H1 (cell line): ENCODE measurements at regions not wholly inside any gene's neighbourhood (a gene's known extent, or its start where the extent isn't known, plus 50 kb on each side); places are given as distances from the start of the nearest gene placed in this dataset.

Source experiments
- CTCF ChIA-PET: fragments of 300-600 bp; sonication (Branson Sonifier 250); formaldehyde crosslinking; loops from one replicate; lab custom pipeline; 2021; ENCODE audit not compliant: partially characterized antibody; lab: Charles Lee
- POLR2A ChIA-PET: fragments of 300-600 bp; sonication (Branson Sonifier 250); formaldehyde crosslinking; loops from one replicate; lab custom pipeline; 2021; ENCODE audit warnings: inconsistent platforms; ENCODE audit not compliant: partially characterized antibody; lab: Charles Lee
- DNase-seq, 2 experiments: peaks; one replicate each; pipeline versions ENCODE4 v3.0.0 to v3.0.0-alpha.2; 2010 to 2022; ENCODE audit warnings: low spot score in 2 of 2, low read depth in 1 of 2, mixed read lengths in 1 of 2
- FAIRE-seq: peaks from 2 replicates; lab custom pipeline; 2011; peaks lifted over from hg19 to GRCh38; lab: Jason Lieb, UNC
- H2AFZ ChIP-seq: 2 replicates; pipeline ENCODE4 v1.8.1; 2012; ENCODE audit warnings: low read length, inconsistent platforms
- H2AK5ac ChIP-seq: 2 replicates; pipeline ENCODE4 v1.6.1; 2013; ENCODE audit warnings: low read depth, low read length
- H2BK120ac ChIP-seq: replicated peaks from 2 replicates; pipeline ENCODE3; 2013; ENCODE audit warnings: low read depth, low read length, inconsistent platforms
- H2BK12ac ChIP-seq: 2 replicates; pipeline ENCODE4 v1.6.1; 2013; ENCODE audit warnings: low read depth, low read length
- H2BK15ac ChIP-seq: 2 replicates; pipeline ENCODE4 v1.6.1; 2013; ENCODE audit warnings: low read length
- H2BK20ac ChIP-seq: 2 replicates; pipeline ENCODE4 v1.6.1; 2013; ENCODE audit warnings: low read length
- H2BK5ac ChIP-seq: 2 replicates; pipeline ENCODE4 v1.6.1; 2013; ENCODE audit warnings: low read depth, low read length
- H3K14ac ChIP-seq: 2 replicates; pipeline ENCODE4 v1.6.1; 2013; ENCODE audit warnings: inconsistent platforms; ENCODE audit not compliant: insufficient read length
- H3K18ac ChIP-seq: 2 replicates; pipeline ENCODE4 v1.6.1; 2013; ENCODE audit warnings: low read length; ENCODE audit errors: extremely low read depth
- H3K23ac ChIP-seq: 2 replicates; pipeline ENCODE4 v1.6.1; 2013; ENCODE audit warnings: inconsistent platforms; ENCODE audit not compliant: insufficient read length
- H3K23me2 ChIP-seq: 2 replicates; pipeline ENCODE4 v1.6.1; 2013; ENCODE audit warnings: low read depth, low read length
- H3K27ac ChIP-seq: 2 replicates; pipeline ENCODE4 v1.6.1; 2011; ENCODE audit warnings: low read depth, low read length, inconsistent platforms
- H3K27me3 ChIP-seq, 4 experiments: replicated peaks in 1 of 4; 1 replicate in 1 of 4; 2 replicates in 3 of 4; pipeline versions ENCODE4 v1.6.1 to v1.8.1; 2011 to 2013; ENCODE audit warnings: low read length in 3 of 4, mild to moderate bottlenecking in 3 of 4, inconsistent platforms in 2 of 4, mixed read lengths in 2 of 4, moderate library complexity in 1 of 4; ENCODE audit not compliant: control insufficient read depth in 3 of 4, insufficient read depth in 3 of 4; ENCODE audit errors: extremely low read depth in 1 of 4
- H3K36me3 ChIP-seq, 4 experiments: 2 replicates each; pipeline versions ENCODE4 v1.6.1 to v1.8.1; 2011 to 2013; ENCODE audit warnings: mild to moderate bottlenecking in 4 of 4, low read length in 3 of 4, moderate library complexity in 2 of 4, control low read depth in 1 of 4, inconsistent platforms in 1 of 4; ENCODE audit not compliant: insufficient read depth in 4 of 4, control insufficient read depth in 2 of 4
- H3K4ac ChIP-seq: replicated peaks from 2 replicates; pipeline ENCODE3; 2013; ENCODE audit warnings: low read length, low read depth, mixed read lengths, inconsistent platforms; ENCODE audit not compliant: insufficient read length
- H3K4me1 ChIP-seq, 4 experiments: replicated peaks in 1 of 4; 1 replicate in 1 of 4; 2 replicates in 3 of 4; pipeline versions ENCODE4 v1.6.1 to v1.8.1; 2011 to 2013; ENCODE audit warnings: low read length in 3 of 4, inconsistent platforms in 2 of 4, mixed read lengths in 1 of 4; ENCODE audit not compliant: insufficient read depth in 4 of 4, control insufficient read depth in 3 of 4
- H3K4me2 ChIP-seq, 2 experiments: 2 replicates each; pipeline versions ENCODE4 v1.6.1 to v1.8.1; 2011 to 2013; ENCODE audit warnings: low read depth in 2 of 2, low read length in 2 of 2, control low read depth in 1 of 2, inconsistent platforms in 1 of 2, mild to moderate bottlenecking in 1 of 2; ENCODE audit not compliant: insufficient read depth in 1 of 2
- H3K4me3 ChIP-seq, 4 experiments: fragments of 200-600, 300-600 bp in 1 of 4; sonication (generic), shearing (Covaris generic), sonication (Bioruptor Twin) in 1 of 4; 2 replicates each; pipeline versions ENCODE4 v1.5.1 to v1.8.1; 2011 to 2016; ENCODE audit warnings: low read length in 4 of 4, low read depth in 3 of 4, control low read depth in 2 of 4, inconsistent platforms in 2 of 4, mild to moderate bottlenecking in 2 of 4, mixed read lengths in 1 of 4, moderate library complexity in 1 of 4; ENCODE audit not compliant: insufficient read depth in 2 of 4; ENCODE audit errors: extremely low read depth in 1 of 4
- H3K56ac ChIP-seq: replicated peaks from 2 replicates; pipeline ENCODE3; 2013; ENCODE audit warnings: low read depth, mild to moderate bottlenecking, mixed read lengths, low read length, inconsistent platforms; ENCODE audit not compliant: insufficient read length
- H3K79me1 ChIP-seq: 2 replicates; pipeline ENCODE4 v1.6.1; 2013; ENCODE audit warnings: low read depth, low read length, control low read depth
- H3K79me2 ChIP-seq, 2 experiments: 2 replicates each; pipeline versions ENCODE4 v1.6.1 to v1.8.1; 2012 to 2013; ENCODE audit warnings: low read length in 2 of 2, mild to moderate bottlenecking in 2 of 2, inconsistent platforms in 1 of 2; ENCODE audit not compliant: insufficient read depth in 2 of 2, control insufficient read depth in 1 of 2
- H3K9ac ChIP-seq, 4 experiments: replicated peaks in 1 of 4; 1 replicate in 1 of 4; 2 replicates in 3 of 4; pipeline versions ENCODE4 v1.6.1 to v1.8.1; 2011 to 2013; ENCODE audit warnings: low read depth in 3 of 4, low read length in 3 of 4, control low read depth in 2 of 4, mild to moderate bottlenecking in 2 of 4, moderate library complexity in 2 of 4, inconsistent platforms in 1 of 4; ENCODE audit errors: extremely low read depth in 1 of 4
- H3K9me3 ChIP-seq, 2 experiments: 2 replicates each; pipeline versions ENCODE4 v1.6.1 to v1.8.1; 2012 to 2013; ENCODE audit warnings: mild to moderate bottlenecking in 2 of 2, moderate library complexity in 2 of 2, control low read depth in 1 of 2, inconsistent platforms in 1 of 2, low read depth in 1 of 2, low read length in 1 of 2, mixed read lengths in 1 of 2; ENCODE audit not compliant: insufficient read depth in 2 of 2
- H4K20me1 ChIP-seq, 2 experiments: replicated peaks in 1 of 2; 2 replicates each; pipeline versions ENCODE3 to v1.8.1; 2011 to 2013; ENCODE audit warnings: inconsistent platforms in 2 of 2, low read length in 2 of 2, mild to moderate bottlenecking in 1 of 2; ENCODE audit not compliant: insufficient read depth in 2 of 2, control insufficient read depth in 1 of 2
- H4K5ac ChIP-seq: 2 replicates; pipeline ENCODE4 v1.6.1; 2013; ENCODE audit warnings: low read length, low read depth, mixed read lengths, inconsistent platforms; ENCODE audit not compliant: insufficient read length
- H4K8ac ChIP-seq: 2 replicates; pipeline ENCODE4 v1.8.0; 2013; ENCODE audit warnings: mild to moderate bottlenecking, moderate library complexity, low read length, inconsistent platforms; ENCODE audit not compliant: insufficient read depth; ENCODE audit errors: extremely low read depth
- H4K91ac ChIP-seq: replicated peaks from 2 replicates; pipeline ENCODE3; 2013; ENCODE audit warnings: low read length, mixed read lengths, inconsistent platforms; ENCODE audit not compliant: insufficient read length
- BRCA1 ChIP-seq: IDR thresholded peaks from 2 replicates; pipeline ENCODE4 v1.6.1; 2012; ENCODE audit warnings: low read depth, low read length, improper control_type of control experiment
- CBX8 ChIP-seq: fragments of 300-800, 300-1000 bp; sonication (generic); IDR thresholded peaks from 2 replicates; pipeline ENCODE4 v1.7.1; 2016; ENCODE audit warnings: low read depth, low read length, borderline replicate concordance
- CEBPB ChIP-seq: IDR thresholded peaks from 2 replicates; pipeline ENCODE4 v1.6.1; 2012; ENCODE audit warnings: low read depth, low read length
- CHD2 ChIP-seq: IDR thresholded peaks from 2 replicates; pipeline ENCODE4 v1.6.1; 2012; ENCODE audit warnings: low read length, improper control_type of control experiment
- CREB1 ChIP-seq: IDR thresholded peaks from 2 replicates; pipeline ENCODE4 v1.6.1; 2012; ENCODE audit warnings: inconsistent platforms
- EP300 ChIP-seq, 2 experiments: IDR thresholded peaks; 1 replicate in 1 of 2; 2 replicates in 1 of 2; pipeline ENCODE4 v1.6.1; 2011 to 2012; ENCODE audit warnings: low read depth in 2 of 2, low read length in 2 of 2, mild to moderate bottlenecking in 2 of 2, borderline replicate concordance in 1 of 2, inconsistent platforms in 1 of 2, moderate library complexity in 1 of 2
- KDM1A ChIP-seq: fragments of 200-600, 300-600 bp; sonication (generic); IDR thresholded peaks from 2 replicates; pipeline ENCODE4 v1.7.1; 2016; ENCODE audit warnings: mild to moderate bottlenecking, low read length, borderline replicate concordance
- KDM4A ChIP-seq: IDR thresholded peaks from one replicate; pipeline ENCODE4 v1.7.1; 2012; ENCODE audit warnings: low read depth, mild to moderate bottlenecking, moderate library complexity, low read length, inconsistent platforms; ENCODE audit not compliant: severe bottlenecking
- NANOG ChIP-seq: IDR thresholded peaks from 2 replicates; pipeline ENCODE4 v1.6.1; 2011; ENCODE audit warnings: low read length, low read depth, mild to moderate bottlenecking, inconsistent platforms; ENCODE audit not compliant: insufficient read depth, poor library complexity, severe bottlenecking
- NRF1 ChIP-seq: IDR thresholded peaks from 2 replicates; pipeline ENCODE4 v1.6.1; 2011; ENCODE audit warnings: mild to moderate bottlenecking, low read depth, low read length, improper control_type of control experiment
- PHF8 ChIP-seq: fragments of 200-600 bp; sonication (generic); conservative IDR thresholded peaks from 2 replicates; pipeline ENCODE4 v1.7.1; 2012; ENCODE audit warnings: low read depth, mild to moderate bottlenecking, inconsistent platforms, low read length, moderate library complexity
- RAD21 ChIP-seq, 2 experiments: IDR thresholded peaks in 1 of 2; conservative IDR thresholded peaks in 1 of 2; 2 replicates each; pipeline ENCODE4 v1.6.1; 2011; ENCODE audit warnings: low read depth in 2 of 2, low read length in 2 of 2, improper control_type of control experiment in 1 of 2, inconsistent platforms in 1 of 2, mild to moderate bottlenecking in 1 of 2, moderate library complexity in 1 of 2
- RBBP5 ChIP-seq: IDR thresholded peaks from 2 replicates; pipeline ENCODE4 v1.7.1; 2012; ENCODE audit warnings: low read depth, mild to moderate bottlenecking, inconsistent platforms, low read length, moderate library complexity, borderline replicate concordance
- SIN3A ChIP-seq, 2 experiments: IDR thresholded peaks in 1 of 2; conservative IDR thresholded peaks in 1 of 2; 2 replicates each; pipeline ENCODE4 v1.6.1; 2011 to 2012; ENCODE audit warnings: low read length in 2 of 2, improper control_type of control experiment in 1 of 2, low read depth in 1 of 2, mild to moderate bottlenecking in 1 of 2
- TEAD4 ChIP-seq: IDR thresholded peaks from 2 replicates; pipeline ENCODE4 v1.6.1; 2012; ENCODE audit warnings: low read depth, low read length, inconsistent platforms, mixed read lengths
- WGBS, 2 experiments: shearing (Covaris generic) in 1 of 2; methylation state at CpG; one replicate each; pipeline versions ENCODE4 v1.1.6 to v1.1.7; 2013 to 2015; ENCODE audit warnings: low lambda C conversion rate in 2 of 2, mixed read lengths in 2 of 2, inconsistent platforms in 1 of 2, low coverage in 1 of 2, missing lambda C conversion rate in 1 of 2; ENCODE audit not compliant: insufficient replicate concordance in 2 of 2, insufficient coverage in 1 of 2, insufficient read length in 1 of 2; ENCODE audit errors: extremely low coverage in 1 of 2, missing lambda C conversion rate in 1 of 2; 5-methylcytosine and 5-hydroxymethylcytosine counted together

DNA sequence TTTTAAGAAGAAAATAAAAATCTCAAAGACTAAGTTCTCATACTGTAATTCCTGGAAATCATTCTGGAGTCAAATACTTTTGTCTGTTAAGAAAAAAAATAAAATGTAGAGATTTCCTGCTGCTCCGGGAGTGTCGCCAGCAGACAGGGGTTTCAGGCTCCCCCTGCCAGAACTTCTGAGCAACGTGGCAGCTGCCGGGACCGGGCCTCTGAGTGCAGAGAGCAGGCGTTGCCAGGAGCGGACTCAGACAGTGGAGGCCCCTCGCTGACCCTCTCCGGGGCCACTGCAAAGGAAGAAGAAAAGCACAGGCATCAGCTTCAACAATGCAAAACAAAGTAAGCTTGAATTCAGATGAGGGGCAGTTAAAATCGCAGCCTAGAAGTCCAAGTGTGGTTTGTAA is 95.5 kb downstream of the THBS2 start:
- Histone ChIP-seq H3K4me1 (peaks cover 0 to 2% (median 0%) of the 10 kb centered on the region in 4 experiments; a peak in 1 of 7 replicates), H3K9ac (no peak overlapping the region), H4K8ac (no peak overlapping the region), H2AK5ac (no peak overlapping the region), H3K18ac (no peak overlapping the region), H2AFZ (no peak overlapping the region), H3K79me2 (no peaks in the 10 kb centered on the region), H4K91ac (no peak overlapping the region), H3K36me3 (no peaks in the 10 kb centered on the region), H3K4me2 (no peak overlapping the region), H2BK120ac (no peak overlapping the region), H3K4ac (no peak overlapping the region), H3K23ac (no peak overlapping the region), H4K5ac (no peak overlapping the region), H4K20me1 (no peaks in the 10 kb centered on the region), H3K79me1 (no peaks in the 10 kb centered on the region), H2BK15ac (no peak overlapping the region), H2BK5ac (no peak overlapping the region), H3K9me3 (no peaks in the 10 kb centered on the region), H3K4me3 (no peak overlapping the region), H2BK20ac (no peak overlapping the region), H2BK12ac (no peak overlapping the region), H3K14ac (no peak overlapping the region), H3K27ac (no peak overlapping the region), H3K23me2 (no peaks in the 10 kb centered on the region), H3K27me3 (no peaks in the 10 kb centered on the region; a peak in 1 of 7 replicates), H3K56ac (no peak overlapping the region)
- WGBS, 2 experiments = 85% methylated on average over 10 of the region's 10 CpGs; no CpG with 5 or more reads in 1 of the 2 experiments
- ChIA-PET POLR2A (no interaction called here), CTCF (interaction anchor here (0.6 kb wide), 1 partner anchor 1417 kb away, joined by 4 read pairs; no protein-coding TSS in a partner anchor)
- no peak for FAIRE-seq
- no peak for TF ChIP-seq RAD21 (IDR thresholded peaks at IDR 0.05 in 1 of 2, conservative IDR thresholded peaks at IDR 0.05 in 1 of 2; ENCODE audit: low read depth in 2 of 2, low read length in 2 of 2)
- no peak for TF ChIP-seq NRF1
- TF ChIP-seq CREB1 = no peak
- TF ChIP-seq CHD2 = no peak
- TF ChIP-seq BRCA1 = no peak
- no peak for TF ChIP-seq PHF8
- no peak for TF ChIP-seq NANOG
- no peak for TF ChIP-seq KDM1A
- no peak for TF ChIP-seq CEBPB
- no peak for TF ChIP-seq TEAD4
- no peak for TF ChIP-seq RBBP5
- TF ChIP-seq EP300 (IDR thresholded peaks at IDR 0.05; ENCODE audit: borderline replicate concordance in 1 of 2, low read depth in 2 of 2, low read length in 2 of 2) = no peak
- no peak for TF ChIP-seq CBX8
- TF ChIP-seq KDM4A = no peak
- TF ChIP-seq SIN3A (conservative IDR thresholded peaks at IDR 0.05 in 1 of 2, IDR thresholded peaks at IDR 0.05 in 1 of 2; ENCODE audit: low read depth in 1 of 2, low read length in 2 of 2) = no peak
- no peak for DNase-seq
